ENCODE measurements at regions not wholly inside any gene's neighbourhood (a gene's known extent, or its start where the extent isn't known, plus 50 kb on each side); places are given as distances from the start of the nearest gene placed in this dataset.

DNA sequence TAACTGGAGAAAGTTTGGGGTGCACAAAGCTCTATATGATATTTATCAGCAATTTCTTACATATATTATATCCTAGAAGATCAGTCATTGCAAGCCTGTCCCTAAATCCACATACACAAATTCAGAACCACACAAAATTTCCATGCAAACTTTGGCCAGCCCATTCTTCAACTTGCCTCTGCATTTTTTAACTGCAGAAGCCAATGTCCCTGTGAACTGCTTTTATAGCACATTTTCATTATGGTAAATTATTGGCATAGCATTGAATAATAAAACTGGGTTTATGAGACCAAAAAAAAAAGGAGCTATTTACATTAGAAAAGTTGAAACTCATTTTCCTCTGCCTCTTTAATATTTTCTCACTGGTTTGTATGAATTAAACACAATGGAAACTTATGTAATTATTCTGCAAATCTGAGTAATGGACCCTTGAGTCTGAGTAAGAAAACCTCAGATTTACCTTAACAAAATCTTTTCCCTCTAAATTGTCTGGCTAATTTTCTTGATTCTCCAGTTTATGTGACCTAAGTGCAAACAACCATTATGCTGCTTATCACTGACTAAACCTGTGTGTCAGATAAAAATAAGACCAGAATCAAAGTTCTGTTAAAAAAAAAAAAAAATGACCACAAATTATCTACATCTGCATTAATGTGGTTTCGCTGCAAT, 398.9 kb downstream of the EFNA5 start:
- no peak overlapping the region for H3K4me3 ChIP-seq (ENCODE audit: low read depth, low read length)
- in situ Hi-C loops (cut with HindIII; ENCODE audit: low sequenced_read_pairs): no loop called here
- no peak for DNase-seq (ENCODE audit: low read depth)
- TF ChIP-seq, protein P1, sequence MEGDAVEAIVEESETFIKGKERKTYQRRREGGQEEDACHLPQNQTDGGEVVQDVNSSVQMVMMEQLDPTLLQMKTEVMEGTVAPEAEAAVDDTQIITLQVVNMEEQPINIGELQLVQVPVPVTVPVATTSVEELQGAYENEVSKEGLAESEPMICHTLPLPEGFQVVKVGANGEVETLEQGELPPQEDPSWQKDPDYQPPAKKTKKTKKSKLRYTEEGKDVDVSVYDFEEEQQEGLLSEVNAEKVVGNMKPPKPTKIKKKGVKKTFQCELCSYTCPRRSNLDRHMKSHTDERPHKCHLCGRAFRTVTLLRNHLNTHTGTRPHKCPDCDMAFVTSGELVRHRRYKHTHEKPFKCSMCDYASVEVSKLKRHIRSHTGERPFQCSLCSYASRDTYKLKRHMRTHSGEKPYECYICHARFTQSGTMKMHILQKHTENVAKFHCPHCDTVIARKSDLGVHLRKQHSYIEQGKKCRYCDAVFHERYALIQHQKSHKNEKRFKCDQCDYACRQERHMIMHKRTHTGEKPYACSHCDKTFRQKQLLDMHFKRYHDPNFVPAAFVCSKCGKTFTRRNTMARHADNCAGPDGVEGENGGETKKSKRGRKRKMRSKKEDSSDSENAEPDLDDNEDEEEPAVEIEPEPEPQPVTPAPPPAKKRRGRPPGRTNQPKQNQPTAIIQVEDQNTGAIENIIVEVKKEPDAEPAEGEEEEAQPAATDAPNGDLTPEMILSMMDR (IDR thresholded peaks at IDR 0.05; ENCODE audit: low read depth, low read length, missing control alignments): no peak

DNA sequence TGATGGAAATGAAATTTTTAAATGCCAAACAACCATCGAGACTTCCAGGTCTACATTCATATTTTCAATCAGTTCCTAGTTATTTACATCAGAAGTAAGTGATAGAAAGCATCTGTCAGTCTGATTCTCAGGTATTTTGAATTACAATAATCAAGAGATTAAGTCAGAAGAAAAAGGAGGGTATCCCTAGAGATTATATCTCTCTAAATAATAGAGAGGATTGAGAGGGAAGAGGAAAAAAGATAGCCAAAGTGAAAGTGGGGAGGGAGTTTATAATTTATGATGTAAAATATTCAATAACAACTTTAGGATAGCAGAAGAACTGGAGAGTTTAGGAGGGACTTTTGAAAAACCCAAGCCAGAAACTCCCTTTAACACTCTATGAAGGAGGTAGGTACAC, 400.2 kb downstream of the EFNA5 start:
- DNase-seq (ENCODE audit: low read depth): no peak
- in situ Hi-C loops (cut with HindIII; ENCODE audit: low sequenced_read_pairs): no loop called here
- TF ChIP-seq, protein P1 (IDR thresholded peaks at IDR 0.05; ENCODE audit: low read depth, low read length, missing control alignments): no peak
- no peak overlapping the region for H3K4me3 ChIP-seq (ENCODE audit: low read depth, low read length)

- TF ChIP-seq, protein P1 (IDR thresholded peaks at IDR 0.05; ENCODE audit: low read depth, low read length, missing control alignments): no peak
- DNase-seq (ENCODE audit: low read depth): no peak
- in situ Hi-C loops (cut with HindIII; ENCODE audit: low sequenced_read_pairs): no loop called here
- no peak overlapping the region for H3K4me3 ChIP-seq (ENCODE audit: low read depth, low read length)
Observed at GRCh38 chr5:107269678-107270077, 401.1 kb downstream of the EFNA5 start.

DNA sequence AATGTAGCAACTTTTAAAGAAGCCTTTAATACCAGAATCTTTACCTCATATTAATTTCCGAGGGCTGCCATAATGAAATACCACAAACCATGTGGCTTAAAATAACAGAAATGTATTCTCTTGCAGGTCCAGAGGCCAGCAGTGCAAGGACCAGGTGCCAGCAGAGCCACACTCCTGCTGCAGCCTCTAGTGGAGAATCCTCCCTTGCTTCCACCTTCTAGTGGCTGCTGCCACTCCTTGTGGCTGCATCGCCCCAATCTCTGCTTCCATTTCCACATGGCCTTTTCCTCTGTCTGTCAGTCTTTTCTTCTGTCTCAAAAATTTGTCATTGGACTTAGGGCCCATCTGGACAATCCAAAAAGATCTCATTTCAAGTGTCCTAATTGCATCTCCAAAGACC, 401.5 kb downstream of the EFNA5 start:
- DNase-seq (ENCODE audit: low read depth): no peak
- TF ChIP-seq, protein P1 (IDR thresholded peaks at IDR 0.05; ENCODE audit: low read depth, low read length, missing control alignments): no peak
- in situ Hi-C loops (cut with HindIII; ENCODE audit: low sequenced_read_pairs): no loop called here
- no peak overlapping the region for H3K4me3 ChIP-seq (ENCODE audit: low read depth, low read length)

DNA sequence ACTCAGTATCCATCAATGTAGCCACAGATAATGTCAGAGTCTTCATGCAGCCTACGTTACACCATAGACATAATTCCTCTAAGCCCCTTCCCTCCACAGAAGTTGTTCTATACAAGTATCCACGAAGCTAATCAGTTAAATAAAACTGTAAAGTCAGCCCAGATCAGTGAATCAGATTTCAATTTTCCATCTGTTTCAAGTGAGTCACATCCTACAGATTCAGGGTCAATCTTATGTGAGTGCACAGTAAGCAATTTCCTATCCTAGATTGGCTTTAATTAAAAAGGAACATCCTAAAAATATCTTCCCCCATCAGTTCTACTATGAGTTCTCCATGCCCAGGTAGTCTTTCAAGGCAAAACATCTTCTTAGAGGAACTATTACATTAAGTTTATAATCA, 402.5 kb downstream of the EFNA5 start:
- in situ Hi-C loops (cut with HindIII; ENCODE audit: low sequenced_read_pairs): no loop called here
- TF ChIP-seq, protein P1 (IDR thresholded peaks at IDR 0.05; ENCODE audit: low read depth, low read length, missing control alignments): no peak
- no peak overlapping the region for H3K4me3 ChIP-seq (ENCODE audit: low read depth, low read length)
- DNase-seq (ENCODE audit: low read depth): no peak

DNA sequence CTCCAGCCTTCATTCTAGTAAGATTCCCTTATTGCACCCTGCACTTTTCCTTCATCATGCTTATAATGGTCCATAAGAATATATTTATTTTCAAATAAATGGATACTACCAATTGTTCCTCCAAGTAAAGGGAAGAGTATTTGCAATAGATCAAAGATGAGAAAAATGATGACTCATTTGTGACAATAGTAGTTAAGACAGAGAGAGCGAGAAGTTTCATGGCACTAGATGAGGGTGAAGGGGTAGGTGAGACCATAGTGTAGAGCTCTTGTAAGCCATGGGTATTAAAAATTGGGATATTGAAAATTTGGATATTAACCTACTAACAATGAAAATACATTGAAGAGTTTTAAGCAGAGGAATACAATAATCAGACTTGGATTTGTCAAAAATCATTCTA, 404.6 kb downstream of the EFNA5 start:
- TF ChIP-seq, protein P1 (IDR thresholded peaks at IDR 0.05; ENCODE audit: low read depth, low read length, missing control alignments): no peak
- in situ Hi-C loops (cut with HindIII; ENCODE audit: low sequenced_read_pairs): no loop called here
- no peak overlapping the region for H3K4me3 ChIP-seq (ENCODE audit: low read depth, low read length)
- DNase-seq (ENCODE audit: low read depth): no peak
